ENCODE measurements at regions not wholly inside any gene's neighbourhood (a gene's known extent, or its start where the extent isn't known, plus 50 kb on each side); places are given as distances from the start of the nearest gene placed in this dataset.

DNA sequence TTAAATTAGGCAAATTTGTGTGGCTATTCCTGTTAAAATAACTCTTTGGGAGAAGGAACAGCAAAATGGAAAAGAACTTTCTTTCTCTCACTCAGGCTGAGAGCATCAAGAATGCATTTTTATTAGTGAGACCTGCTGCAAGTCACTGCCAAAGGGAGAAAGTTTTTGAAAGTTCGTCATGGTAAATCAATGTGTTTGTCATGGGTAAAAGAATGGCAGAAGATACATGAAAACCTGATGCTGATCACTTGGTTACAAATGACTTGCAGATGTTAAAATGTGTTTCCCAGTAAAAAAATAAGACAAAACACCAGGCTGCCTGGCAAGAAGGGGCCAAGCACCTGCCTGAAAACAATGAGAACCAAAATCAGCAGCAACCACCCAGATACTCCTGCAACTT lies 484.7 kb upstream of the NRP1 start:
- TF ChIP-seq, protein P1, sequence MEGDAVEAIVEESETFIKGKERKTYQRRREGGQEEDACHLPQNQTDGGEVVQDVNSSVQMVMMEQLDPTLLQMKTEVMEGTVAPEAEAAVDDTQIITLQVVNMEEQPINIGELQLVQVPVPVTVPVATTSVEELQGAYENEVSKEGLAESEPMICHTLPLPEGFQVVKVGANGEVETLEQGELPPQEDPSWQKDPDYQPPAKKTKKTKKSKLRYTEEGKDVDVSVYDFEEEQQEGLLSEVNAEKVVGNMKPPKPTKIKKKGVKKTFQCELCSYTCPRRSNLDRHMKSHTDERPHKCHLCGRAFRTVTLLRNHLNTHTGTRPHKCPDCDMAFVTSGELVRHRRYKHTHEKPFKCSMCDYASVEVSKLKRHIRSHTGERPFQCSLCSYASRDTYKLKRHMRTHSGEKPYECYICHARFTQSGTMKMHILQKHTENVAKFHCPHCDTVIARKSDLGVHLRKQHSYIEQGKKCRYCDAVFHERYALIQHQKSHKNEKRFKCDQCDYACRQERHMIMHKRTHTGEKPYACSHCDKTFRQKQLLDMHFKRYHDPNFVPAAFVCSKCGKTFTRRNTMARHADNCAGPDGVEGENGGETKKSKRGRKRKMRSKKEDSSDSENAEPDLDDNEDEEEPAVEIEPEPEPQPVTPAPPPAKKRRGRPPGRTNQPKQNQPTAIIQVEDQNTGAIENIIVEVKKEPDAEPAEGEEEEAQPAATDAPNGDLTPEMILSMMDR (IDR thresholded peaks at IDR 0.05; ENCODE audit: borderline replicate concordance, extremely low read depth, low read length, poor library complexity, severe bottlenecking): no peak
- TF ChIP-seq EZH2 (IDR thresholded peaks at IDR 0.05; ENCODE audit: borderline replicate concordance, low read depth, low read length, severe bottlenecking): no peak
